Neuronal stem cell (in vitro differentiated cells): ENCODE measurements at regions not wholly inside any gene's neighbourhood (a gene's known extent, or its start where the extent isn't known, plus 50 kb on each side); places are given as distances from the start of the nearest gene placed in this dataset.

Experiments used
- DNase-seq: peaks from one replicate; pipeline ENCODE4 v3.0.0-alpha.2; 2013; ENCODE audit warnings: low spot score
- H2AFZ ChIP-seq: one replicate; pipeline ENCODE4 v1.6.1; 2013; ENCODE audit warnings: mild to moderate bottlenecking, low read length, inconsistent platforms
- H2AK5ac ChIP-seq: 2 replicates; pipeline ENCODE4 v1.6.1; 2013; ENCODE audit warnings: low read depth, mild to moderate bottlenecking, inconsistent platforms, low read length, moderate library complexity, mixed read lengths
- H2BK120ac ChIP-seq: 2 replicates; pipeline ENCODE4 v1.6.1; 2013; ENCODE audit warnings: low read depth, mild to moderate bottlenecking, inconsistent platforms, low read length, moderate library complexity, mixed read lengths
- H2BK12ac ChIP-seq: one replicate; pipeline ENCODE4 v1.6.1; 2013; ENCODE audit warnings: low read length, inconsistent platforms
- H2BK15ac ChIP-seq: 2 replicates; pipeline ENCODE4 v1.6.1; 2013; ENCODE audit warnings: mild to moderate bottlenecking, low read length, inconsistent platforms, mixed read lengths
- H2BK5ac ChIP-seq: one replicate; pipeline ENCODE4 v1.6.1; 2013; ENCODE audit warnings: inconsistent platforms, mild to moderate bottlenecking, low read length, moderate library complexity
- H3K14ac ChIP-seq: one replicate; pipeline ENCODE4 v1.6.1; 2013; ENCODE audit warnings: low read length, inconsistent platforms
- H3K18ac ChIP-seq: 2 replicates; pipeline ENCODE4 v1.6.1; 2013; ENCODE audit warnings: low read length, inconsistent platforms
- H3K23ac ChIP-seq: 2 replicates; pipeline ENCODE4 v1.6.1; 2013; ENCODE audit warnings: low read depth, mild to moderate bottlenecking, mixed read lengths, low read length, inconsistent platforms; ENCODE audit not compliant: poor library complexity
- H3K27ac ChIP-seq: replicated peaks from 3 replicates; pipeline ENCODE4 v1.5.1; 2013; ENCODE audit warnings: low read length, inconsistent platforms
- H3K27me3 ChIP-seq, 3 experiments: 2 replicates each; pipeline ENCODE4 v1.6.1; 2013; ENCODE audit warnings: low read length in 3 of 3, mild to moderate bottlenecking in 2 of 3, inconsistent platforms in 1 of 3, low read depth in 1 of 3, mixed read lengths in 1 of 3, moderate library complexity in 1 of 3; ENCODE audit not compliant: control insufficient read depth in 3 of 3, insufficient read depth in 3 of 3
- H3K36me3 ChIP-seq, 2 donors: replicated peaks in 1 of 2; 2 replicates each; pipeline ENCODE4 v1.6.1; 2013; ENCODE audit warnings: low read length in 2 of 2; ENCODE audit not compliant: control insufficient read depth in 2 of 2, insufficient read depth in 2 of 2
- H3K4ac ChIP-seq: 2 replicates; pipeline ENCODE4 v1.6.1; 2013; ENCODE audit warnings: inconsistent platforms, mild to moderate bottlenecking, low read length, moderate library complexity
- H3K4me1 ChIP-seq, 2 donors: 1 replicate in 1 of 2; 2 replicates in 1 of 2; pipeline ENCODE4 v1.6.1; 2013; ENCODE audit warnings: low read length in 2 of 2, low read depth in 1 of 2; ENCODE audit not compliant: control insufficient read depth in 2 of 2, insufficient read depth in 1 of 2
- H3K4me2 ChIP-seq: one replicate; pipeline ENCODE4 v1.6.1; 2013; ENCODE audit warnings: mild to moderate bottlenecking, low read length, inconsistent platforms; ENCODE audit not compliant: insufficient read depth, poor library complexity, severe bottlenecking
- H3K4me3 ChIP-seq, 2 donors: 2 replicates each; pipeline ENCODE4 v1.5.1; 2013; ENCODE audit warnings: low read length in 2 of 2, mild to moderate bottlenecking in 2 of 2, inconsistent platforms in 1 of 2, moderate library complexity in 1 of 2
- H3K79me1 ChIP-seq: one replicate; pipeline ENCODE4 v1.6.1; 2013; ENCODE audit warnings: low read depth, mild to moderate bottlenecking, inconsistent platforms, low read length, moderate library complexity
- H3K9ac ChIP-seq: one replicate; pipeline ENCODE4 v1.6.1; 2013; ENCODE audit warnings: mild to moderate bottlenecking, low read depth, low read length, inconsistent platforms; ENCODE audit not compliant: poor library complexity
- H3K9me3 ChIP-seq, 2 donors: replicated peaks in 1 of 2; 2 replicates each; pipeline versions ENCODE3 to v1.6.1; 2013; ENCODE audit warnings: low read length in 2 of 2, mild to moderate bottlenecking in 2 of 2, inconsistent platforms in 1 of 2, low read depth in 1 of 2, mixed read lengths in 1 of 2, moderate library complexity in 1 of 2; ENCODE audit not compliant: control insufficient read depth in 2 of 2, insufficient read depth in 1 of 2
- H4K8ac ChIP-seq: one replicate; pipeline ENCODE4 v1.6.1; 2013; ENCODE audit warnings: low read depth, mild to moderate bottlenecking, inconsistent platforms, low read length, moderate library complexity
- H4K91ac ChIP-seq: one replicate; pipeline ENCODE4 v1.6.1; 2013; ENCODE audit warnings: low read length, low read depth, mild to moderate bottlenecking, inconsistent platforms; ENCODE audit not compliant: poor library complexity
- WGBS, 2 donors: extraction: QIAGEN DNeasy Blood & Tissue Kit; methylation state at CpG; one replicate each; pipeline ENCODE4 v1.1.7; 2013; ENCODE audit warnings: missing lambda C conversion rate in 2 of 2, mixed read lengths in 1 of 2; ENCODE audit not compliant: insufficient read length in 2 of 2, insufficient replicate concordance in 1 of 2; ENCODE audit errors: extremely low coverage in 2 of 2; 5-methylcytosine and 5-hydroxymethylcytosine counted together

GRCh38 chr14:104436741-104437701 lies 142.5 kb upstream of the C14orf180 start:
- H3K9ac ChIP-seq = peak overlapping the region; percentile 57
- DNase-seq = no peak
- peaks cover 0 to 25% of the 10 kb centered on the region in 2 donors for H3K4me1 ChIP-seq
- no peak overlapping the region for H3K4me3 ChIP-seq
- H3K27me3 ChIP-seq = peaks cover 0 to 20% (median 0%) of the 10 kb centered on the region in 3 experiments
- peak overlapping the region; percentile 98 for H2AK5ac ChIP-seq
- H4K91ac ChIP-seq = peak overlapping the region; percentile 11
- no peaks in the 10 kb centered on the region for H3K79me1 ChIP-seq
- H3K36me3 ChIP-seq = no peaks in the 10 kb centered on the region
- H2BK12ac ChIP-seq = peak overlapping the region; percentile 95
- H2BK15ac ChIP-seq = peak overlapping the region; percentile 82
- no peak overlapping the region for H3K14ac ChIP-seq
- H3K27ac ChIP-seq = no peak overlapping the region
- H2AFZ ChIP-seq = no peak overlapping the region
- peak overlapping the region; percentile 17 for H2BK5ac ChIP-seq
- no peak overlapping the region for H3K4ac ChIP-seq
- H4K8ac ChIP-seq = no peak overlapping the region
- WGBS, 2 donors = no CpG with 5 or more reads among the region's 15 CpGs
- peak overlapping the region; percentile 29 for H3K23ac ChIP-seq
- no peaks in the 10 kb centered on the region for H3K9me3 ChIP-seq
- H3K4me2 ChIP-seq = no peak overlapping the region
- peak overlapping the region; percentile 83 for H2BK120ac ChIP-seq
- H3K18ac ChIP-seq = peak overlapping the region; percentile 94

GRCh38 chr14:104437703-104438102 lies 141.9 kb upstream of the C14orf180 start:
- no peak overlapping the region for H4K8ac ChIP-seq
- H2AK5ac ChIP-seq = peak overlapping the region; percentile 31
- no peaks in the 10 kb centered on the region for H3K79me1 ChIP-seq
- peak overlapping the region; percentile 94 for H3K18ac ChIP-seq
- H3K4me3 ChIP-seq = no peak overlapping the region
- H3K36me3 ChIP-seq = no peaks in the 10 kb centered on the region
- H2BK120ac ChIP-seq = peak overlapping the region; percentile 66
- peak overlapping the region; percentile 76 for H2BK15ac ChIP-seq
- H3K4me2 ChIP-seq = no peak overlapping the region
- no CpG with 5 or more reads among the region's 6 CpGs for WGBS, 2 donors
- H3K9me3 ChIP-seq = no peaks in the 10 kb centered on the region
- H3K14ac ChIP-seq = no peak overlapping the region
- no peak overlapping the region for H4K91ac ChIP-seq
- no peak overlapping the region for H2AFZ ChIP-seq
- peak overlapping the region; percentile 17 for H2BK5ac ChIP-seq
- no peak overlapping the region for H3K27ac ChIP-seq
- DNase-seq = no peak
- no peak overlapping the region for H3K23ac ChIP-seq
- H3K27me3 ChIP-seq = peaks cover 0 to 20% (median 0%) of the 10 kb centered on the region in 3 experiments
- H3K4ac ChIP-seq = no peak overlapping the region
- peaks cover 0 to 30% of the 10 kb centered on the region in 2 donors for H3K4me1 ChIP-seq
- H2BK12ac ChIP-seq = peak overlapping the region; percentile 95
- H3K9ac ChIP-seq = no peak overlapping the region

GRCh38 chr14:104438166-104438887 lies 141.2 kb upstream of the C14orf180 start:
- H3K4ac ChIP-seq = no peak overlapping the region
- no peaks in the 10 kb centered on the region for H3K79me1 ChIP-seq
- no peak overlapping the region for H3K27ac ChIP-seq
- DNase-seq = no peak
- H4K91ac ChIP-seq = no peak overlapping the region
- no peak overlapping the region for H2BK120ac ChIP-seq
- no peak overlapping the region for H2BK12ac ChIP-seq
- no peak overlapping the region for H3K23ac ChIP-seq
- no peak overlapping the region for H2BK15ac ChIP-seq
- no peak overlapping the region for H2AK5ac ChIP-seq
- no peak overlapping the region for H2AFZ ChIP-seq
- no peak overlapping the region for H4K8ac ChIP-seq
- WGBS, 2 donors = no CpG with 5 or more reads among the region's 18 CpGs
- no peak overlapping the region for H3K9ac ChIP-seq
- H3K18ac ChIP-seq = peak overlapping the region; percentile 15
- H3K4me1 ChIP-seq = peaks cover 0 to 34% of the 10 kb centered on the region in 2 donors
- no peak overlapping the region for H3K4me2 ChIP-seq
- H3K4me3 ChIP-seq = no peak overlapping the region
- H3K27me3 ChIP-seq = peaks cover 0 to 20% (median 0%) of the 10 kb centered on the region in 3 experiments
- H3K14ac ChIP-seq = no peak overlapping the region
- H2BK5ac ChIP-seq = no peak overlapping the region
- H3K36me3 ChIP-seq = no peaks in the 10 kb centered on the region
- H3K9me3 ChIP-seq = no peaks in the 10 kb centered on the region

- DNase-seq = no peak
- Histone ChIP-seq H3K4me1 (peaks cover 0 to 39% of the 10 kb centered on the region in 2 donors), H4K8ac (no peak overlapping the region), H3K9ac (no peak overlapping the region), H3K79me1 (no peaks in the 10 kb centered on the region), H2BK12ac (no peak overlapping the region), H3K4ac (no peak overlapping the region), H2AFZ (no peak overlapping the region), H4K91ac (no peak overlapping the region), H3K9me3 (no peaks in the 10 kb centered on the region), H3K36me3 (no peaks in the 10 kb centered on the region), H3K23ac (no peak overlapping the region), H3K4me3 (no peak overlapping the region), H3K18ac (no peak overlapping the region), H2AK5ac (no peak overlapping the region), H2BK15ac (no peak overlapping the region), H3K27ac (no peak overlapping the region), H3K14ac (no peak overlapping the region), H2BK5ac (no peak overlapping the region), H3K4me2 (no peak overlapping the region), H3K27me3 (peaks cover 0 to 20% (median 0%) of the 10 kb centered on the region in 3 experiments), H2BK120ac (no peak overlapping the region)
- no CpG with 5 or more reads among the region's 9 CpGs for WGBS, 2 donors
Measured at GRCh38 chr14:104439625-104440024, 139.9 kb upstream of the C14orf180 start.
